ENCODE measurements at regions not wholly inside any gene's neighbourhood (a gene's known extent, or its start where the extent isn't known, plus 50 kb on each side); places are given as distances from the start of the nearest gene placed in this dataset.

GRCh38 chr2:223180463-223180862 lies 128.5 kb downstream of the KCNE4 start:
- H3K9me3 Mint-ChIP-seq (ENCODE audit: low read depth, unreplicated experiment): no peaks in the 10 kb centered on the region
- no peaks in the 10 kb centered on the region for H3K36me3 Mint-ChIP-seq (ENCODE audit: insufficient read depth, unreplicated experiment)
- intact Hi-C loops (cut with micrococcal nuclease; ENCODE audit: unreplicated experiment): no loop called here
- H3K4me3 Mint-ChIP-seq (ENCODE audit: low read depth, unreplicated experiment): no peak overlapping the region
- H3K4me1 Mint-ChIP-seq (ENCODE audit: low read depth, unreplicated experiment): no peaks in the 10 kb centered on the region
- no peak for DNase-seq
- H3K27me3 Mint-ChIP-seq (ENCODE audit: unreplicated experiment): no peaks in the 10 kb centered on the region
- H3K27ac Mint-ChIP-seq (ENCODE audit: unreplicated experiment): no peak overlapping the region
- CTCF ChIA-PET: no interaction called here
- TF ChIP-seq, protein P1, sequence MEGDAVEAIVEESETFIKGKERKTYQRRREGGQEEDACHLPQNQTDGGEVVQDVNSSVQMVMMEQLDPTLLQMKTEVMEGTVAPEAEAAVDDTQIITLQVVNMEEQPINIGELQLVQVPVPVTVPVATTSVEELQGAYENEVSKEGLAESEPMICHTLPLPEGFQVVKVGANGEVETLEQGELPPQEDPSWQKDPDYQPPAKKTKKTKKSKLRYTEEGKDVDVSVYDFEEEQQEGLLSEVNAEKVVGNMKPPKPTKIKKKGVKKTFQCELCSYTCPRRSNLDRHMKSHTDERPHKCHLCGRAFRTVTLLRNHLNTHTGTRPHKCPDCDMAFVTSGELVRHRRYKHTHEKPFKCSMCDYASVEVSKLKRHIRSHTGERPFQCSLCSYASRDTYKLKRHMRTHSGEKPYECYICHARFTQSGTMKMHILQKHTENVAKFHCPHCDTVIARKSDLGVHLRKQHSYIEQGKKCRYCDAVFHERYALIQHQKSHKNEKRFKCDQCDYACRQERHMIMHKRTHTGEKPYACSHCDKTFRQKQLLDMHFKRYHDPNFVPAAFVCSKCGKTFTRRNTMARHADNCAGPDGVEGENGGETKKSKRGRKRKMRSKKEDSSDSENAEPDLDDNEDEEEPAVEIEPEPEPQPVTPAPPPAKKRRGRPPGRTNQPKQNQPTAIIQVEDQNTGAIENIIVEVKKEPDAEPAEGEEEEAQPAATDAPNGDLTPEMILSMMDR (IDR thresholded peaks at IDR 0.05; ENCODE audit: unreplicated experiment): no peak
- no TSS peak for BruUV-seq (replicated peaks)

GRCh38 chr2:223181561-223181960 lies 129.6 kb downstream of the KCNE4 start:
- CTCF ChIA-PET: no interaction called here
- H3K9me3 Mint-ChIP-seq (ENCODE audit: low read depth, unreplicated experiment): no peaks in the 10 kb centered on the region
- H3K4me1 Mint-ChIP-seq (ENCODE audit: low read depth, unreplicated experiment): no peaks in the 10 kb centered on the region
- H3K4me3 Mint-ChIP-seq (ENCODE audit: low read depth, unreplicated experiment): no peak overlapping the region
- no peak for DNase-seq
- no peaks in the 10 kb centered on the region for H3K27me3 Mint-ChIP-seq (ENCODE audit: unreplicated experiment)
- intact Hi-C loops (cut with micrococcal nuclease; ENCODE audit: unreplicated experiment): no loop called here
- no peak overlapping the region for H3K27ac Mint-ChIP-seq (ENCODE audit: unreplicated experiment)
- TF ChIP-seq, protein P1 (IDR thresholded peaks at IDR 0.05; ENCODE audit: unreplicated experiment): no peak
- H3K36me3 Mint-ChIP-seq (ENCODE audit: insufficient read depth, unreplicated experiment): no peaks in the 10 kb centered on the region
- no TSS peak for BruUV-seq (replicated peaks)

- DNase-seq: no peak
- Mint-ChIP-seq H3K4me1 (ENCODE audit: low read depth, unreplicated experiment) (no peaks in the 10 kb centered on the region), H3K36me3 (ENCODE audit: insufficient read depth, unreplicated experiment) (no peaks in the 10 kb centered on the region), H3K4me3 (ENCODE audit: low read depth, unreplicated experiment) (no peak overlapping the region), H3K27me3 (ENCODE audit: unreplicated experiment) (no peaks in the 10 kb centered on the region), H3K27ac (ENCODE audit: unreplicated experiment) (no peak overlapping the region), H3K9me3 (ENCODE audit: low read depth, unreplicated experiment) (no peaks in the 10 kb centered on the region)
- intact Hi-C loops (cut with micrococcal nuclease; ENCODE audit: unreplicated experiment): no loop called here
- TF ChIP-seq, protein P1 (IDR thresholded peaks at IDR 0.05; ENCODE audit: unreplicated experiment): no peak
- CTCF ChIA-PET: no interaction called here
- BruUV-seq (replicated peaks): no TSS peak
Observed at GRCh38 chr2:223182356-223182755, 130.4 kb downstream of the KCNE4 start.

- H3K4me1 Mint-ChIP-seq (ENCODE audit: low read depth, unreplicated experiment): no peaks in the 10 kb centered on the region
- no TSS peak for BruUV-seq (replicated peaks)
- CTCF ChIA-PET: interaction anchor here (0.7 kb wide), 1 partner anchor 355 kb away, joined by 3 read pairs; no protein-coding TSS in a partner anchor
- no peaks in the 10 kb centered on the region for H3K36me3 Mint-ChIP-seq (ENCODE audit: insufficient read depth, unreplicated experiment)
- H3K27ac Mint-ChIP-seq (ENCODE audit: unreplicated experiment): no peak overlapping the region
- no peaks in the 10 kb centered on the region for H3K9me3 Mint-ChIP-seq (ENCODE audit: low read depth, unreplicated experiment)
- TF ChIP-seq, protein P1 (IDR thresholded peaks at IDR 0.05; ENCODE audit: unreplicated experiment): no peak
- DNase-seq: no peak
- intact Hi-C loops (cut with micrococcal nuclease; ENCODE audit: unreplicated experiment): no loop called here
- no peak overlapping the region for H3K4me3 Mint-ChIP-seq (ENCODE audit: low read depth, unreplicated experiment)
- peaks cover 12% of the 10 kb centered on the region for H3K27me3 Mint-ChIP-seq (ENCODE audit: unreplicated experiment)
Observed at GRCh38 chr2:223185638-223186037, 133.6 kb downstream of the KCNE4 start.
